ENCODE measurements at regions not wholly inside any gene's neighbourhood (a gene's known extent, or its start where the extent isn't known, plus 50 kb on each side); places are given as distances from the start of the nearest gene placed in this dataset.

GRCh38 chr17:71117466-71117865 is 948.1 kb downstream of the KCNJ2 start:
- no peak for TF ChIP-seq CTCF (IDR thresholded peaks at IDR 0.05)
- H3K4me3 ChIP-seq = no peak overlapping the region
- no peaks in the 10 kb centered on the region for H3K27me3 ChIP-seq
- H3K36me3 ChIP-seq = no peaks in the 10 kb centered on the region
- no peak for DNase-seq (ENCODE audit: low spot score)
- H3K4me1 ChIP-seq = no peaks in the 10 kb centered on the region
- H3K27ac ChIP-seq = no peak overlapping the region
- no peaks in the 10 kb centered on the region for H3K9me3 ChIP-seq

- Histone ChIP-seq H3K36me3 (no peaks in the 10 kb centered on the region), H3K27me3 (no peaks in the 10 kb centered on the region), H3K4me3 (no peak overlapping the region), H3K27ac (no peak overlapping the region), H3K4me1 (no peaks in the 10 kb centered on the region), H3K9me3 (no peaks in the 10 kb centered on the region)
- peak in 1 of 2 donors; percentile 28 for TF ChIP-seq CTCF (IDR thresholded peaks at IDR 0.05)
- no peak for DNase-seq (ENCODE audit: low spot score)
Measured at GRCh38 chr17:71118039-71118438, 948.7 kb downstream of the KCNJ2 start.

- DNase-seq (ENCODE audit: low spot score) = no peak
- no peak for TF ChIP-seq CTCF (IDR thresholded peaks at IDR 0.05)
- no peaks in the 10 kb centered on the region for H3K27me3 ChIP-seq
- H3K9me3 ChIP-seq = no peaks in the 10 kb centered on the region
- H3K27ac ChIP-seq = no peak overlapping the region
- no peaks in the 10 kb centered on the region for H3K36me3 ChIP-seq
- no peak overlapping the region for H3K4me3 ChIP-seq
- no peaks in the 10 kb centered on the region for H3K4me1 ChIP-seq
Measured at GRCh38 chr17:71127416-71127815, 958.1 kb downstream of the KCNJ2 start.

- no peaks in the 10 kb centered on the region for H3K27me3 ChIP-seq
- H3K27ac ChIP-seq = no peak overlapping the region
- H3K36me3 ChIP-seq = no peaks in the 10 kb centered on the region
- no peaks in the 10 kb centered on the region for H3K9me3 ChIP-seq
- no peak for DNase-seq (ENCODE audit: low spot score)
- H3K4me1 ChIP-seq = no peaks in the 10 kb centered on the region
- TF ChIP-seq CTCF (IDR thresholded peaks at IDR 0.05) = no peak
- H3K4me3 ChIP-seq = no peak overlapping the region
Measured at GRCh38 chr17:71142333-71142732, 973.0 kb downstream of the KCNJ2 start.

- Histone ChIP-seq H3K9me3 (no peaks in the 10 kb centered on the region), H3K4me3 (no peak overlapping the region), H3K27ac (no peak overlapping the region), H3K36me3 (no peaks in the 10 kb centered on the region), H3K4me1 (no peaks in the 10 kb centered on the region), H3K27me3 (no peaks in the 10 kb centered on the region)
- no peak for DNase-seq (ENCODE audit: low spot score)
- TF ChIP-seq CTCF (IDR thresholded peaks at IDR 0.05) = no peak
Measured at GRCh38 chr17:71145486-71145885, 975.3 kb upstream of the SOX9 start.

- no peak for TF ChIP-seq CTCF (IDR thresholded peaks at IDR 0.05)
- H3K27me3 ChIP-seq = no peaks in the 10 kb centered on the region
- no peaks in the 10 kb centered on the region for H3K36me3 ChIP-seq
- H3K27ac ChIP-seq = no peak overlapping the region
- H3K4me1 ChIP-seq = no peaks in the 10 kb centered on the region
- no peaks in the 10 kb centered on the region for H3K9me3 ChIP-seq
- no peak for DNase-seq (ENCODE audit: low spot score)
- no peak overlapping the region for H3K4me3 ChIP-seq
Measured at GRCh38 chr17:71147906-71148305, 972.9 kb upstream of the SOX9 start.
